CD1c-positive myeloid dendritic cell (primary cell): ENCODE measurements at regions not wholly inside any gene's neighbourhood (a gene's known extent, or its start where the extent isn't known, plus 50 kb on each side); places are given as distances from the start of the nearest gene placed in this dataset.
"Not testable (repeated sequence)": the region's sequence is repeated elsewhere in the genome, so short reads cannot be mapped to it uniquely, and the experiment has no call there.

Experiments used
- DNase-seq: peaks from one replicate; pipeline ENCODE4 v3.0.0-alpha.2; 2016; ENCODE audit errors: extremely low spot score

DNA sequence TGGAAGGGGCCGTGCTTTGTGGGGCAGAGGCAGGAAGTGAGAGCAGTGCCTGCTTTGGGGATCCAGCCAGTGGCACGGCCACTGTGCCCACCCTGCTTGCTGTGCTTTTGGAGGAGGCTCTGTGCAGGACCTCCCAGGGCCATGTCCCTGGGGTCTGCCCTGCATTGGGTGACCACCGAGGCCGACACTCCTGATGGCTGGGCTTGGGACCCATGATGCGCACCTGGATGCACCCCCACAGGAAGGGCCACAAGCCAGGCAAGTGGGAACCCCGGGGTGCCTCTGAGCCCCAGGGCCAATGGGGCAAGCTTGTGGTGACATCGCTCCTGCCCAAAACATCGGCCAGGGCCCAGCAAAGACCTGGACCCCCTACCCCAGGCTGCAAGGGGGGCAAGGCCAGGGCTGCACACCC is 738.6 kb upstream of the GJE1 start:
- no peak for DNase-seq

DNA sequence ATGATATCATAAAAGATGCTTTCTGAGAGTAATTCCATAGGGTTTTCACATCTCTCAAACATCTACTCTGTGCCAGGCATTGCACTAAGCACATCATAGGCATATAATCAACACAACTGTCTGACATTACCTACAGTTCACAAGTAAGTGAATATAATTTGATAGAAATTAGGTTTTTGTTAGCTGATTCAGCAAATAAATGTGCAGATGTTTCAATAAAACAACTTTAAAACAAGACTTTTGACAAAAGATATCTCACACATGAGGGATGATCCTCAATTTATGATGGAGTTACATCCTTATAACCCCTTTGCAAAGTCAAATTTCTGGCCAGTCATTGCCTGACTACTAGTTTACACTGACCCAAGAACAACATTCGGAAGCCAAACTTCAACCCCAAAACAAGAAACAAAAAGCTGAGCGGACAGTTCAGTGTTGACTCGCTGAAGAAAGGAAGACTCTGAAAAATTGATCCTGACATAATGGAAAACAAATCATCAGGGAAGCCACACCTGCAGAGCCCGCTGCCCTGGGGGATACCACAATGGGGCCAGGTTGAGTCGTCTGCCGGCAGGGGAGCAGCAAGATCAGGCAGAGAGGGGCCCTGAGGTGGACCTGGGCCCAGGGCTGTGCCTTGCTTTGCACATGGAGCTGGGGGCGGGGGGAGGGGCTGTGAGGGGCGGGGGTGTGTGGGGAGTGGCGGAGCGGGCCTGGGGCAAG is 739.2 kb upstream of the GJE1 start:
- no peak for DNase-seq

DNA sequence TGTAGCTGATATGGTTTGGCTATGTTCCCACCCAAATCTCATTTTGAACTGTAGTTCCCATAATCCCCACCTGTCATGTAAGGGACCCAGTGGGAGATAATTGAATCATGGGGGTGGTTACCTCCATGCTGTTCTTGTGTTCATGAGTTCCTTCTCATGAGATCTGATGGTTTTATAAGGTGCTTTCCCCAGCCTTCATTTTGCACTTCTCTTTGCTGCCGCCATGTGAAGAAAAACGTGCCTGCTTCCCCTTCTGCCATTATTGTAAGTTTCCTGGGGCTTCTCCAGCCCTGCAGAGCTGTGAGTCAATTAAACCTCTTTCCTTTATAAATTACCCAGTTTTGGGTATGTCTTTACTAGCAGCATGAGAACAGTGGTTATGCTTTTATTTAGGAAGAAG is 741.6 kb upstream of the GJE1 start:
- DNase-seq: not testable (repeated sequence)

DNA sequence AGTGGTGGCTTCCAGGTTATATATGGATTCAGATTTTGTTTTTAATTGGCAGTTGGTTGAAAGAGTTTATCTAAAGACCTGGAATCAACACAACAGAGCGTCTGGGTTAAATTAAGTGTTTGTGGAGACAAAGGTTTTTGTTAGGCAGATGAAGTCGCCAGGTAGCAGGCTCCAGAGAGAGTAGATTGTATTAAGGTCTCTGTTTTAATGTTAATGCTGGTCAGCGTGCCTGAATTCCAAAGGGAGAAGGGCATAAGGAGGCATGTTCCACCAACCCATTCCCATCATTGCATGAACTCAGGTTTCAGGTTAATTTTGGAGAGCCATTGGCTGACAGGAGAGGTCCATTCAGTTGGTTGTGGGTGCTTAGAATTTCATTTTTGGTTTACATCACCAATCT is 744.1 kb upstream of the GJE1 start:
- DNase-seq: no peak

DNA sequence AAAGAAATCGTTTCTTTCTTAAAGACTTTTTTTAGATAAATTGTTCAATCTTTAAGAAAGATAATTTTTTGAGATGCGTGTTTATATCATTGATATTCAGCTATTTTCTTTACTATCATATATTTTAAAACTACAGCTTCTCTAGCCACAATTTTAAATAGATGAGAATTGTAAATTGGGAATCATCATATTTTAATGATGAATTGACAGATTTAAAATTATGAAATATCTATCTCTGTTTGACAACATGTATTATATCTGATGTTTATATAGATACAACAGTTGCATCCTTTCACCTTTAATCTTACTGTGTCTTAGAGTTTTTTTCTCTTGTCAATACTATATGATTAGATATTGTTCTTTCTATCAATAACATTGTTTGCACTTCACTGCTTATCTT is 762.3 kb upstream of the GJE1 start:
- DNase-seq: no peak

DNA sequence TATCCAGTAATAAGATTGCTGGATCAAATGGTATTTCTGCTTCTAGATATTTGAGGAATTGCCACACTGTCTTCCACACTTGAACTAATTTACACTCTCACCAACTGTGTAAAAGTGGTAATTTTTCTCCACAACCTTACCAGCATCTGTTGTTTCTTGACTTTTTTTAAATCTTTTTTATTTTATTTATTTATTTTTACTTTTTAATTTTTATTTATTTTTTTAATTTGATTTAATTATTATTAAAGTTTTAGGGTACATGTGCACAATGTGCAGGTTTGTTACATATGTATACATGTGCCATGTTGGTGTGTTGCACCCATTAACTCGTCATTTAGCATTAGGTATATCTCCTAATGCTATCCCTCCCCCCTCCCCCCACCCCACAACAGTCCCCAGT is 765.9 kb upstream of the GJE1 start:
- DNase-seq: not testable (repeated sequence)

DNA sequence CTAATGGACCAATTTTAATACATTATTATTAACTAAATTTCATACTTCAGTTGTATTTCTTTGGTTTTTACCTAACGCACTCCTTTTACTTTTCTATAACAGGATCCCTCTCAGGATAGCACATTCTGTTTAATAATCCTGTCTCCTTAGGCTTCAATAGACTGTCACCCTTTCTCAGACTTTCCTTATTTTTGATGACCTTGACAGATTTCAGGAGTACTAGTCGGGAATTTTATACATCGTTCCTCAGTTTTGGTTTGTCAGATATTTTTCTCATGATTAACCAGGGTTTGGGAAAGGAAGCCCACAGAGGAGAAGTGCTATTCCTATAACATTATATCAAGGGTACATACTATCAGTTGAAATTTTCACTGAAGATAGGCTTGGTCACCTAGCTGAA is 768.0 kb upstream of the GJE1 start:
- DNase-seq: no peak

DNA sequence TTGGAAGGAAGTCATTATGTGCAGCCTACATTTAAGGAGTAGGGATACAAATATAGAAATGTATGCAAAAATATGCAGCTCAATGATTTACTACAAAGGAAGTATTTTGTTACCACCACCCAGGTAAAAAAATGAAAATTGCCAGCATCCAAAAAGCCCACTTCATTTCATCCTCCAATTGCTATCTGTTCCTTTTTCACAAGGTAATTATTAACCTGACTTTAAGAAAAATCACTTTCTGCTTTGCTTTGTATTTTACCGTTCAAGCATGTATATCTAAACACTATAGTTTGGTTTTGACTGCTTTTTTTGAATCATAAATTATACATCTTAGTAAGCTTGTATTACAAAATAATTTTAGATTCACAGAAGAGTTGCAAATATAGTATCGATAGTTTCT is 768.5 kb upstream of the GJE1 start:
- no peak for DNase-seq

DNA sequence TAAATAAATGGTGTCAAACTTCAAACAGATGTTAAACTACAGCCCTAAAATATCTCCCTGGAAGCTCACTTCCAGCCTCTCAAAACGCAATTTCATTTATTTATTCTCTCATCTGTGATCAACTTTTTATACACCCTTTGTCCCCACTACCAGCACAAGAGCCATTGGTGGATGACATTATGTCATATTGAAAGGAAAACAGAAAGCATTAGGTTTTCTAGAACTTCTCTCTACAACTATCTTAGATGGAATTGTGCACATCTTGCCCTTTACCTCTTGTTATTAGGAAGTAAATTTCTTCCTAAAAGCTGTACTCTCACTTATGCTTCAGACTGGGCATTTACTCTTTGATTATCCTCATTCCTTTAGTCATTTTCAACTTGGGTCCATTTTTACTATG is 771.2 kb upstream of the GJE1 start:
- DNase-seq: no peak

DNA sequence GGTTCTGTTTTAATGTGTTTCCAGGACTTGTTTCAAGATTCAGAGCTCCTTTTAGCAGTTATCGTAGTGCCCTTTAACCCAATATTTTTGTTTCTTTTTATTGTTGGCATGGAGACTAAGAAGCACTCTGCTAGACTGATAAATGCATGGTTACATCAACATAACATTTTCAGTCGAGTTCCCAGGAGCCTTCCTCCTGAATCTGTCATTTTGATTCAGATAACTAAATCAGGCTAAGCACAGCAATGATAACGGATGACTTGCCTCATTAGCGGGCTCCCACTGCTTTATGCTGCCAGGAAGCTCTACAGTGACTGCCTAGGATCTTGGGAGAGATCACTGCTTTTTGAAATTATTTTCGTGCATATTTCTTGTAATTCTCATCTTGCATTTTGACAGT is 772.8 kb upstream of the GJE1 start:
- no peak for DNase-seq

DNA sequence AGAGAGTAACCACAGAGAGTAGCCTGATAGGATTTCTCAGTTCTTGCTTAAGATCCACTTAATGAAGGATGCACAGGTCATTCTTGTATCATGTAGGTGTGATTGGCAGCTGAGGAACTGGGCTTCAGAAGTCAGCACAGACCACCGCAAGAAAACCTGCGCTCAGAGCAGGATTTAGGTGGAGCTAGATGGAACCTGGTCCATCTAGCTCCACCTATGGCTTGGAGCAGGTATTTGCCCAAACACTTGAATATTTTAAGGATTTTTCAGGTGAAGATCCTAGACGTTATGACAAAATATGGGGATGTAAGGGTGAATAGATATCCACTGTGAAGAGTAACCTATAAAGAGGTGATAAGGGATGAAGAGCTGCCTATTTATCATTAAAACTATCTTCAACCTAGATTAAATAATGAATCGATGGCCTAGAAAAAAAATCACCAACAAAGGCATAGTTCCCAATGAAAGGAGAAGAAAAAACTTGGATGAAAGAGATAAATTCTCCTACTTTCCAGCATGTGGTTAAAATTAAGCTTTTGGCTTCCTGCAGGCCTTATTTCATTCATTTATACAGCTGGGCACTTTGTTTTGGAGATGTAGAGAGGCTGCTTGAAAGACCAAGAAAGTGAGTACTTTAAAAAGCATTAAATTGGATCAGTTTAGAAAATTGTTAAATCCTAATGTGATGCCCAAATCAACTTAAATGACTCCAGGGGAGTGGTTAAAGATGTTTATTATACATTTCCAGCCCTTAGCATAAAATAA is 778.4 kb upstream of the GJE1 start:
- DNase-seq: no peak

DNA sequence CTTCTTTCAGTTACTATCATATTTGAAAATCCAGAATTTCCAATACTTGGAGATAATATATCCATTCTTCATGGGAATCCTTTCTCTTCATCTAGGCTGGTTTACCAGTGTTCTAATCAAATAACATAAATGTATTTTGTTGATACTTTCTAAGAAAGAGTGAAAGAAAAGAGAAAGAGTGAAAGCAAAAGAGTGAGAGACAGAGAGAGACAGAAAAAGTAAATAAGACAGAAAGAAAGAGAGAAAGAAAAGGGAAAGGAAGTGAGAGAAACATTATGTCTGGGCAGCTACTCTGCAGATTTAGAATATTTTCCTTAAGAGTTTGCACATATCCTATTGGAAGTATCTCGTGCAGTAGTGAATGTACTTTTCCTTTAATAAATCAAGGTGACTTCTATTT is 781.0 kb upstream of the GJE1 start:
- no peak for DNase-seq

DNA sequence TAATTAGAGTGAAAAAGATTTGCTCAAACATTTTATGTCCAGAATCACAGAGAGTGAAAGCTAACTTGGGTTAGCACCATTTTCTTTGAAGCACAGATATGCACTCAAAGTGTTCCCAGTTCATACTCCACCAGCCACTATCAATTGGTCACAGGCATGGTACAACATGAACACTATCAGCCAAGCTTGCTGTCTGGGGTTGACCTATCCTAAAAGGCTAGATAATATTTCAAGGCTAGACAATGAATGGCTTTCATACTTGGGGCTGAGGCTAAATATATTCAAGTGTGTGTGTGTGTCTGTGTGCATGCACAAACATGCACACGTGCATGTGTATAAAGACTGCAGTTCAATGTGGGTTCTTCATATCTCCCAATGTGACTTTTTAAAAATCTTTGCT is 783.0 kb upstream of the GJE1 start:
- DNase-seq: no peak

DNA sequence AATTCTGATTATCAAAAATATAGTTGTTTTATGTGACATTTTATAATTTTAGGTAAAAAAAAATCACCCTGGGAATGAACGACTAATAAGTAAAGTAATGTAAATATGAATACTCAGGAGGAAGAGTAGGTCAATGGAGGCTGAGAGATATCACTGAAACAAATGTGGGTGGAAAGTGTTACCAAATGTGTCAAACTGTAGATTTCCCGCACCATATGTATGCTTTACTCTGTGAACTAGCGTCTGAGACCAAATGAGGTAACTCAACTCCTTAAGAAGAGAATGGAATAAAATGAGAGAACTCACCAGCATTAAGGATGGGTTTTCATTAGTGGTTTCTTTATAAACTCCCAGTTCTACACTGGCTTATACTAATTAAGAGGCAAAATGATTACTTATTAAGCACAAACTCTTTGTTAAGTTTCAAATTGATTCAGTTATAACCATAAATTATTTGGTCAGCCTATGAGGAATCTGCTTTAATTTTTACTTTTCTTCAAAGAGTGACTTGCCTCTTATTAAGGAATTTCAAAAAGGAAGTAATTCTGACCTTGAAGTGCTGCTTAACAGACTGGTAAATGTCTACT is 784.7 kb upstream of the GJE1 start:
- no peak for DNase-seq

DNA sequence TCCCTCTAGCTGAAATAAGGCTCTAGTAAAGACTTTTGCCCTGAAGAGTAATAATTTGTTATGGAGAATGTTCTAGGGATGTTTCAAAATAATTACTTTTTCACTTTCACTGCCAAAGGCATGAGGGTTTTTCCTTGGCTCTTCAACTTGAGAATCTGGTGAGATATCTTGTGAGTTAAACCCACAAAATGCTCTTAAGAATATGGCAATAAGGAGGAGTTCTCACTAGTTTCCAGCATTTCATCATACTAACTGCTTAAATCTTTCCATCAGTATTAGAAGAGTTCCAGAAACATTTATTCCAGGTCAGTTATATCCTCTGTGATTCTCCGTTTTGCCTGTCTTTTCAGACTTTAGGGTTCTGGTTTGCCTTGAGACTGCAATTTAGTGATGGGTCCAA is 785.6 kb upstream of the GJE1 start:
- DNase-seq: no peak

DNA sequence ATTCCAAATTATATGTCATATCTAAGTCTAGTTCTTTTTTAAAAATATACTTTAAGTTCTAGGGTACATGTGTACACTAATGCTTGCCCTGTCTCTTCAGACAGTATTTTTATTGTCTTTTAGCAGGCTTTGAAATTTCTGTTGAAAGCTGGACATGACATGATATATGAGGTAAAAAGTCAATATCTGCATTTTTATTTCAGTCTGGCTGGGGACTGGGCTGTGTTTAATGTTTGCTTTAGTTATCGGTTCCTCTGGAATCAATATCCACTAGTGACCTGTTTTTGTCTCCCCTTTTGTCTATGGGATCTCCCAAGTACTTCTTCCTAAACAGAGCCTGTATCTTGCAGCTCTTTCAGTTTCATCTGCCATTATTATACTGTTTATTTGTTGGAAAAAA is 786.2 kb upstream of the GJE1 start:
- no peak for DNase-seq

DNA sequence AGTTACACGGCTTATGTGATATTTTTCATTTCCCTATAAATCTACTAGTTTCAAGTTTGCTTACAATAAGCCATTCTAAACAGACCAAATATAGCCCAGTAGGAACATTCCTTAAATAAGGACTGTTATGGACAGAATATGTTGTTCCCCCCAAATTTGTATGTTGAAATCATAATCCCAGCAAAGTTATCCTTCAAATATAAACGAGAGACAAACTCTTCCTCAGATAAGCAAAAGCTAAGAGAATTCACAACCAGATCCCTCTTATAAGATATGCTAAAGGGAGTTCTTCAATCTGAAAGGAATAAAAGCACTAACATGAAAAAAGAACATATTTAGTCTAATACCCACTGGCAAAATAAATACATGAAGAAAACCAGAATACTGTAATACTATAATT is 795.5 kb upstream of the GJE1 start:
- DNase-seq: no peak

DNA sequence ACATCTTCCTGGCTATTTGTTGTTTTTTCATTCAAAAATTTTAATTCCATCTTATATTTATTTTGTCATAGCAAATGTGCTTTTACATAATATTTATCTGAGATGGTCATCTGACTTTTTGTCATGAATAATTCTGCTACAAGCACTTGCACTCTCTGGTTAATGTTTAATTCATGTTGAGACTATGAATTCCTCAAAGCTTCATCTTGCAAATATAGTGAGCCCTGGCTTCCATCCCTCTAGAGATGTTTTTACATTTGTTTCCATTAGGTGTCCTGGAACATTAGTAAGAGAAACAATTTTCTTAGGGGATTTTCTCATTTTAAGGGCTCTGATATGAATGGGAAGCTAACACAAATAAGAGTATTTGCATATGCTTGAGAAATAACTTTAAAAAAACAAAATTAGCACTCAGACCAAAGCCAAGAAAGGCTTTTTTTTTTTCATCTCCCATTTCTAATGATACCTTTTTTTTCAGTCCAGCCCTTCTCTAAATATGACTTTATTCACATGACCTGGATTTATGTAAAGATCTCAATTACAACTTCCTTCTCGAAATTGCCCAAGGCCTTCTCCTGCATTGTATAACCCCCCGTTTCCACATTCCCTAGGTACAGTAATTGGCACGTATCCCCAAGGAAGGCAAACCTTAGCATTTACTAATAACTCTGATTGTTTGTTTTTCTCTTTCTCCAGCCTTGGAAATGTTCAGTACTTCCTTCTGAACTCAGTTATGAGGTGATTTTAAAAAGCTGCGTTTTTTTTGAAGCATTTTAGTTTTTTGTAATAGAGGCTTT is 797.0 kb upstream of the GJE1 start:
- no peak for DNase-seq

DNA sequence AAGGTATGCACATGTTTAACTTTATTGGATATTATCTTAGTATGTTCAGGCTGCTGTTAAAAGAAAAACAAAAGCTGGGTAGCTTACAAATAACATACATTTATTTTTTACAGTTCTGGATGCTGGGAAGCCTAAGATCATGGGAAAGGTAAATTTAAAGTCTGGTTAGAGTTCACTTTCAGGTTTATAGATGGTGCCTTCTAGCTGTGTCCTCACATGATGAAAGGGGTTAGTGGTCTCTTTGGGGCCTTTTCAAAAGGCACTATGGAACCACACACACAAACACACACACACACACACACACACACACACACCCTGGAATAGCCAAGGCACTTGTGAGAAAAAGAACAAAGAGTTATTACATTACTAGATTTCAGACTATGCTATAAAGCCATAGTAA is 805.8 kb upstream of the GJE1 start:
- DNase-seq: no peak

DNA sequence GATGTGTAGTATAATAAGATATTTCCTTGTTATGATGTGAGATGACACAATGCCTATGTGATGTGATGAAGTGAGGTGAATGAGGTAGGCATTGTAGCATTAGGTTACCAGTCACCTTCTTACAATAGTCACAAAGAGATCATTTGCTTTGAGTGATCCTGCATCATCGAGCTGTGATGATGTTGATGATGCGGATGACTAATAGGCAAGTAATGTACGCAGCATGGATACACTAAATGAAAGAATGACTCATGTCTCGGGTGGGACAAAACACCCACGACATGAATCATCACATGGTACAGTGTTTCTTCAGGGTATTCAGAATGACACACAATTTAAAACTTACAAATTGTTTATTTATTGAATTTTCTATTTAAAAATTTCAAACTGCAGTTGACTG is 806.3 kb upstream of the GJE1 start:
- DNase-seq: no peak

DNA sequence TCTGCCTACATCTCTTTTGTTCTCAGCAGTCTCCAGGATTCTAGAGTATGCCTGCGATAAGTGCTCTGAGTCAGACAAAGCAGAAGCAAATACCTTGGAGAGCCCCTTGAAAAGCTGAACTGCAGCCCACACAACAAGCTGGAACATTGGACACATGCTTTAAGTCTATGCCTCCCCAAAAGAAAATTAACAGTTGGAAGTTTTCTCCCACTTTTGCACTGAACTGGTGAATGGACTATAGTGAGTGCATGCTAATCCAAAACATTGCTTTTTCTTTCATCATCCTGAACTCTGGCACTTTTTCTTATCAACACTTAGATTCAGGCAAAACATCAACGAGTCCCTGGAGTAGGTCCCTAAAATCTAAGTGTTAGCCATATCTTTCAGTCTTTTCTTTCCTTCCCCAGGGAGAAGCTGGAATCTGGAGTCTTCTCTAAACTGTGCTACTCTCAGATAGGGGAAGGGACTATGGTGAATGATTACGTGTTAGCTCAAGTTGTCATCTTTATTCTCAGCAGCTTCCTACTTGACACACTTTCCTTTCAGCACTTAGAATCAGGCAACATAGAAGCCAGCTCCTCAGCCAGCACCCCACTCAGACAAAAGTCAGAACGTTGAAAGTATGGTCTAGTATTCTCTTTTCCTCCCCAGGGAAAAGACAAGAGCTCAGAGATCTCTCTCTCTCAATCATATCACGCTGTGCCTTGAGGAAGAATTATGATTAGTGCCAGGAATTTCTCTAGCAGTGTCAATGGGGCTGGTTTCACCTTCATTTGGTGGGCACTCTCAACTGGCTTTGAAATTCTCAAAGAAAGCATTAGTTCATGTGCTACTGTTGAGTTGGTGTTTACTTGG is 811.0 kb upstream of the GJE1 start:
- DNase-seq: no peak

DNA sequence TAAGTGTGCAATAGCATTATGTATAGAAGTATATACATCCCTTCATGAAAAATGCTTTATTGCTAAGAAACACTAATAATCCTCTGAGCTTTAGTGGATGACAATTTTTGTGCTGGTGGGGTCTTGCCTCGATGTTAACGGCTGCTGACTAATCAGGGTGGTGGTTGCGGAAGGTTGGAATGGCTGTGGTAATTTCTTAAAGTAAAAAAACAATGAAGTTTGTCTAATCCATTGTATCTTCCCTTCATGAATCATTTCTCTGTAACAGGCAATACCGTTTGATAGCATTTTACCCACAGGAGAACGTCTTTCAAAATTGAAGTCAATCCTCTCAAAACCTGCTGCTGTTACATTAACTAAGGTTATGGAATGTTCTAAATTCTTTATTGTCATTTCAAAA is 816.5 kb upstream of the GJE1 start:
- DNase-seq: no peak
